ENCODE measurements at regions not wholly inside any gene's neighbourhood (a gene's known extent, or its start where the extent isn't known, plus 50 kb on each side); places are given as distances from the start of the nearest gene placed in this dataset.

DNA sequence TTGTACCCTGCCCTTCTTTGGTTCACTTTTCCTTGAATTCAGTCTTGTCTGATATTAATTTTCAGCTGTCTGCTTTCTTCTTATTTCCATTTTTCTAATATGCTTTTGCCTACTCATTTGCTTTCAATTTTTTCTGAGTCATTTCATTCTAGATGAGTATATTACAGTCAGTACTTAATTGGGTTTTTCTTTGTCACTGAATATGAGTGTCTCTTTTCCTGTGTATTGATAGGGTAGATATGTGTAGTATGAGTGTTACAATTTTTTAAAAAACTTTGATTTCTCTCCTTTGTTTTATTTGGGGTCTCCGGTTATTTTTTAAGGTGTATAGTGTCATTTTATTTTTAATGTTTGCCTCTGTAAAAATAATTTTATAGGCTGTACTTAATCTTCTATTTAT is 222.2 kb downstream of the IDS start:
- intact Hi-C loops (cut with DNase I) = no loop called here
- no peak for DNase-seq

DNA sequence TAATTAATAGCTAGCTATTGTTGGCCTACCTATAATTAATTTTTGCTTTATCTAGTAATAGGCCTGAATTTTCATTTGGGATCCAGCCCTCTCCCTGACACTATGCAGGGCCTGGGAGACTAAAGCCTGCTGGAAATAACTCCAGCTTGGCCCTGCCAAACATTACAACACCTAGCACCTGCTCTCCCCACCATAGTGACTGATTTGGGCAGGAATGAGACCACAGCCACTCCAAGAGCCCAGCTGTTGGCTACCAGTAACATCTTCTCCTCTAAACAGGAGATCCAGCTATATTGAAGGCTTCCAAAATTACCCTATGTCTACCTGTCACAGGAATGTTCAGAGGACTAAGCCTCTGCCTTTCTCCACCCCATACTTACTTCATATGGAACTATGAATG is 225.1 kb downstream of the IDS start:
- intact Hi-C loops (cut with DNase I) = no loop called here
- DNase-seq = no peak

GRCh38 chrX:149275836-149276235 is 229.3 kb downstream of the IDS start:
- DNase-seq = no peak
- intact Hi-C loops (cut with DNase I) = no loop called here

DNA sequence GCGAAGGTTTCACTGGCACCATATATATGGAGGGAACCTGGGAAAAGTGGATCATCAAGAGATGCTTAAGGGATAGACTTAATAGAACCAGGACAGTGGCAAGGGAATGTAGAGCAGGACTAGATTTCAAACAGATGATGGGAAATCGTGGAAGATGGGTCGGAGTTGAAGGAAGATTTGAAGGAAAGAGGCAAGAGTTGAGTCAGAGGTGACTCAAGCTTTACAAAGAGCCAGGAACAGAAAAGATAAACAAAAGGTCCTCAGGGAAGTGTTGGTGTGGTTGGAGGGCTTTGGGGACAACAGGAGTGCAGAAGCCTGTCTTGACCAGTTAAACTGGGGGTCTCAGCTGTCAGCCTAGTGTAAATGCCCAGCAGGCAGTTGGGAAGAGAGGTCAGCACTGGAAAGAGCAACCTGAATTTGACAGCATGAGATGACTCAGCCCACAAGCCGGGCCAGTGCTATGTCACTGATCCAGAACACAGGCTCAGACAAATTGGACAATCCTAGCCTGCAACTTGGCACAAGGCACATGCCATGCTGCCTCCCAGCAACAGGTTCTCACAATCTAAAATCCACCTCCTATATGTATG is 230.5 kb downstream of the IDS start:
- DNase-seq = peak in 1 of 42 donors; percentile 18
- intact Hi-C loops (cut with DNase I) = no loop called here

DNA sequence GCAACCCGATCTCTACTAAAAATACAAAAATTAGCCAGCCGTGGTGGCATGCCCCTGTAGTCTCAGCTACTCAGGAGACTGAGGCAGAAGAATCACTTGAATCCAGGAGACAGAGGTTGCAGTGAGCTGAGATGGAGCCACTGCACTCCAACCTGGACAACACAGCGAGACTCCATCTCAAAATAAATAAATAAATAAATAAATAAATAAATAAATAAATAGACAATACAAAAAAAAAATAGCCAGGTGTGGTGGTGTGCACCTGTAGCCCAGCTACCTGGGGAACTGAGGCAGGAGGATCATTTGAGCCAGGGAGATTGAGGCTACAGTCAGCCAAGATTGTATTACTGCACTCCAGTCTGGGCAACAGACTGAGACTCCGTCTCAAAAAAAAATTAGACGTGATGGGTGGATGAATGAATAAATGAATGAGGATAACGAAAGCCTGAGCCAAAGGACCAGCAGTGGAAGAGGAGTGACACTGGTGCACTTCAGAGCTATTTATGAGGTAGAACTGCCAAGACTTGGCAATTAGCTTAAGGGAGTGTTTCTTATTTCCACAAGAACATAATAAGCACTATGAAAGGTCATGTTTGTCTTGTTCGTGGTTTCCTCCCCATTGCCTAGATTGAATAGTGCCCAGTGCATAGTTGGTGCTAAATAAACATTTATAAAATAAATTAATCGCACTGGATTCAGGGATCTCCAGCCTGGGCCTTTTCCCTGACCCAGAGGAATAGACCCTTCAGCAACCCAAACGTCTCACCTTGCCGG is 232.2 kb downstream of the IDS start:
- no peak for DNase-seq
- intact Hi-C loops (cut with DNase I) = no loop called here

GRCh38 chrX:149267878-149268813 is 237.0 kb downstream of the IDS start:
- no peak for DNase-seq
- intact Hi-C loops (cut with DNase I) = no loop called here

DNA sequence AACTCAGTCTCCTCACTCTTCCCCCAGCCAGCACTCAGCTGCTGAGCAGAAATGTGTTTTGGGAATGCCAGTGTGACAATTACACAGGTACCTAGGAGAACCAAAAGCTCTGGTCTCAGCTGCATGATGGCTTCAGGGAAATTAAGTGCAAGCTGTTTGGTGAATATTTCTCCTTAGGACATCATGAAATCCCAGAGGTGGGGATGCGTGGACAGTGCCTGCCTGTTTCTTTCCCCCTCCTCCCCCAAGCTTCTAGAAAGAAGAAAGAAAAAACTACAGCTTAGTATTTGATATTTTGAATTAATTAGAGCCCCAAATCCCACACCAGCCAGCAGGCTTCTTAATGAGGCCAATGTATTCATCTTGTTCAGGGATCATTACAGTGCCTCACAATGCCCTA is 243.0 kb downstream of the IDS start:
- intact Hi-C loops (cut with DNase I) = no loop called here

GRCh38 chrX:149259241-149259640 is 245.9 kb downstream of the IDS start:
- intact Hi-C loops (cut with DNase I) = no loop called here
- no peak for DNase-seq

More for the DNA sequence above, 243.0 kb downstream of the IDS start:
- no peak for DNase-seq

DNA sequence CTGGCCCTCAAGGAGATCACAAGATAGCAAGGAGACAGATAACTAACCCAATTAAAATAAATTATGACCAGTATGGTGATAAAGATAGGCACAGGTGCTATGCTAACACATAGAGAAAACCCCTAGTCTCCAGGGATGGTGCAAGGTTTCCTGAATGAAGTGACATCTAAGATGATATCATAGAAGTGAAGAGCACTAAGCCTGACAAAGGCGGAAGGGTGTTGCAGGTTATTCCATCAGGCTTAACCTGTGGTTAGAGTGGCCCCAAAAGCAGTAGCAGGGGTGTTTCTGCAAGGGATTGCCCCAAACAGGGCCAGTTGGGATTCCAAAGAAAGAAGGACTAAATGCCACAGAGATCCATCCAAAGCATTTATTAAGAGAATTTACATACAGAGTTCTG is 249.2 kb downstream of the IDS start:
- DNase-seq = no peak
- intact Hi-C loops (cut with DNase I) = no loop called here

GRCh38 chrX:149248073-149248625 is 257.0 kb downstream of the IDS start:
- no peak for DNase-seq
- intact Hi-C loops (cut with DNase I) = no loop called here

DNA sequence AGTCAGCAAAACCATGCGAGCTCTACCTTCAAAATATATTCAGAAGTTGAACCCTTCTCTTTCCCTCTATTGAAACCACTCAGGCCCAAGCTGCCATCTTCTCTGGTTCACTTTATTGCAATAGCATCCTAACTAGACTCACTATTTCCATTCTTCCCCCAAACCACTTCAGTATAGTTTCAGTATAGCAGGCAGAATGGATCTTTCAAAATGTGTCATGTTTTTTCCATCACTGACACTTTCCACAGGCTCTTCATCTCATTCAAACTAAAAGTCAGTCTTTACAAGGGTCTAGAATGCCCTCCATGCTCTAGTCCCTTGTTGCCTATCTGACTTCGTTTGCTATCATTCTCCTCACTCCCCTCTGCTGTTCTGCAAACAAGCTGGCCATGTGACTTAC is 274.4 kb downstream of the IDS start:
- DNase-seq = no peak

DNA sequence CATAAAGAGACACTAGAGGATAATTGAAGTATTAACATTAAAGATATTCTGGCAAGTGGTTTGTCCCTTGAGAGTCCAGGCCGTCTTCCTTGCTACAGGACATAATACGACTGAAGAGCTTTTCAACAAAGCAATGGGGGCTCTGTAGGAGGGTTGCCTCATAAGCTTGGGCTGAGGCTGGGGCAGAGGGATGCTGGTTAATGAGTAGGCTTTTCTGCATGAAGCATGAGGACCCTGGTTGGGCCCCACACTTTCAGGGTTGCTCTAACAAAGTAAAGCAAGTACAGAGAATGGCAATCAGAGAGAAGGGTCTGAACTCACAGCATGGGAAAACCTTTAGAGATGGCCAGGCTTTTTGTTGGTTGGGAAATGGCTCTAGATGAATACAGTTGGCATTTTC is 281.3 kb downstream of the IDS start:
- DNase-seq = no peak
- intact Hi-C loops (cut with DNase I) = no loop called here

More for the DNA sequence above, 274.4 kb downstream of the IDS start:
- intact Hi-C loops (cut with DNase I) = no loop called here

GRCh38 chrX:149222040-149222439 is 283.1 kb downstream of the IDS start:
- intact Hi-C loops (cut with DNase I) = no loop called here
- DNase-seq = no peak

- intact Hi-C loops (cut with DNase I) = no loop called here
- no peak for DNase-seq
Measured at GRCh38 chrX:149221230-149221629, 283.9 kb downstream of the IDS start.

- intact Hi-C loops (cut with DNase I) = no loop called here
- DNase-seq = no peak
Measured at GRCh38 chrX:149213264-149213663, 291.8 kb downstream of the IDS start.

GRCh38 chrX:149208307-149208706 is 296.8 kb downstream of the IDS start:
- DNase-seq = no peak
- intact Hi-C loops (cut with DNase I) = no loop called here

DNA sequence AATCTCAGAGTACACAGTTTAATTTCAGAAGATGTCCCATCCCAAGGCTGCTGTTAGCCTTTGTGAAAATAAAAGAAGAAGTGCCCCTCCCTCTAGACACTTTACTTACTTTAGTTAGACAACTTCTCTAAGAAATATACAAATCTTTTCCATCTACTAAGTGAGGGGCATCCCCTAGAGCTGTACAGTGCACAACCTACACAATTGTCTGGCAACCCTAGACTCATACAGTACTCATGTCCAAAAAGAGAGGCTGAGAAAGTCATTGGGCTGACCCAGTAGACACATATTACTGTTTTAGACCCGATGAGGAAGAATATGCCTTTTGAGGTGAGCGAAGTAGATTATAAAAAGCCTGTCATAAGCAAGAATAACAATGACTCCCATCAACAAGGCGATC is 297.6 kb downstream of the IDS start:
- intact Hi-C loops (cut with DNase I) = no loop called here
- no peak for DNase-seq

DNA sequence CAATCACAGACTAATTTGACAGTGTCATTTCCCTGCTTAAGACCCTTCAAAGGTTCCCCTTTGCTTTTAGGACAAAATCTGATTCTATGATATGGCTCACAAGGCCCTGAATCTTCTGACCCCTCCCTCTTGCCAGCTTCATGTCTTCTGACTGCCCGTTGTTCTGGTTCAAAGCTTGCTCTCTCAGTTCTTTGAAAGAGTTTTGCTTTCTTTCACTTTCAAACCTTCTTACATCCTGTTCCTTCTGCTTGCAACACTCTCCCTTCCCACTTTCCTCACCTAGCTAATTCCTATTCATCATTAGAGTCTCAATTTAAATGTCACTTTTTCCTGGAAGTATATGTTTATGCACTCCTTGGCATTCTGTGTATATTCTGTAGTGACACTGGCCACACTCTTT is 299.2 kb downstream of the IDS start:
- intact Hi-C loops (cut with DNase I) = no loop called here
- DNase-seq = no peak

DNA sequence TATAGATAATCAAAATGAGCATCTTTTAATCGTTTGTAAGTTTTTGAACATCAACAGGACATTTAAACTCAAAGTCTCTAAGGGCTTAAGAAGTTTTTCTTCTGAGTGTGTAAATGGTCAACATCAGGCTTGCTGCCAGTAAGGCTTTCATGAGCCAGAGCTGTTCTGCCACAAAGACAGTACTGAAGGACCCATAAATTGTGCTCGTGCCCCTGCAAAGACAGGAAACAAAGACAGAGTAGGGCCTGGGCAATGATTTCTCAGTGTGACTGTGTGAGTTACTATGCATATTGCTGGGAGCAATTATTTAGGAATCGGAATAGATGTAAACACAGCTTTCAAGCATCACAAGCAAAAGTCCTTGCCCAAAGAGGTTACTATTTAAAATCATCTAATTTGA is 300.0 kb downstream of the IDS start:
- DNase-seq = no peak
- intact Hi-C loops (cut with DNase I) = no loop called here

GRCh38 chrX:149199734-149200133 is 305.4 kb downstream of the IDS start:
- no peak for DNase-seq
- intact Hi-C loops (cut with DNase I) = no loop called here

Data from head of caudate nucleus (tissue), 42 donors.